ENCODE measurements at regions not wholly inside any gene's neighbourhood (a gene's known extent, or its start where the extent isn't known, plus 50 kb on each side); places are given as distances from the start of the nearest gene placed in this dataset.

DNA sequence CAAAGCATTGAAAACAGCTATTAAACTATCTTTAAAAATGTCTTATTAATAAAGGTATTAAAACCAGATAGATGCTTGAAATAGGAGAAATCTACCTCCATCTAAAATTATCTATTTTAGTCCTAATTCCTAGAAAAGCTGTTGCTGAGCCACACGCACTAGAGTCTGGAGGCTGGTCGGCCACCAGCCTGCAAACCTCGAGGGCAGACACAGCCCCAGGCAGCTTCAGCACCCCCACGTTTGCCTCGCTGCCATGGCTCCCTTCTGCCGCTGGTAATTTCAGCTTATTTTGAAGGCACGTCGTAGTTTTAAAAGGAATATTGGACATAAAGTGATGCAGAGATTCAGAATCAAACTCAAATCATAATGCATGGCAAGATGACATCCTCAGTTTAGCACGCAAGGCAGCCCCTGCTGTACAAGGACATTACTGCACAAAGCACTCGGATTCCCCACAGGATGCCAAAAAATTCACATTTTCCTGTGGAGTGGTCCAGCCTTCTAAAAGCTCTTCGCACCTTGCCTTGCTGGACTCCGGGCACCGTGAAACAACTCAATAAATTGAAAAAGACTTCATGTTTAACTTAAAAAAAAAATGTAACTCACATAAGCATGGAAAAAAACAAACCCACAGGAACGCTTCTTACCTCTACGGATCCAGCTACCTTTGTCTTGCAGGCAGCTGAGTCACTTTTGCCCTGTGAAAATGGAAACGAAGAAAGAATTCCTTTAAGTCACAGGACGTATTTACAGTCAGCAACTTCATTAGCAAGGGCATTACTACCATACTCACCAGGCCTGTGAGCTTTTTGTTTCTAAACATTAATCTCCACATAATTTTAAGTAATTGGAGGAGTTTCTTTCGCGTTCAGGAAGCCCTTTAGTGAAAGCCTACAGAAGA is 143.4 kb upstream of the RPS6KA2 start:
- DNase-seq: no peak

DNA sequence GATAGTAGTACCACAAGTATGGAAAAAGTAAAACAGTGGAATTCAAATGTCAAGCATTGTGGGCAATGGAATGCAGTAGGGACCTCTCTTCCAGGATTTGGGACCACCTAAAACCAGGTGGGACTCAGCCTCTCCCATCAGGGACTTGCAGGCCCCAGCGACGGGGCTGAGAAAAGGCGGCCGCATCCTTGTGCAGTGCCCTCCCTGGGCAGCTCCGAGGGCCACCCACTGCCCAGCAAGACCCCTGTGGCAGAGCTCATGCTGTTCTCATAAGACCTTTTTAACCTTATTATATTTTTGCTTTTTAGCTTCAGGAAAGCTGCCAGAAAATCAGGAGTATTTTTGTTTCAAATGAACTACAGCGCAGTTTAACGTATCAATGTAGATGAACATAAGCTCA is 142.6 kb upstream of the RPS6KA2 start:
- DNase-seq: no peak

DNA sequence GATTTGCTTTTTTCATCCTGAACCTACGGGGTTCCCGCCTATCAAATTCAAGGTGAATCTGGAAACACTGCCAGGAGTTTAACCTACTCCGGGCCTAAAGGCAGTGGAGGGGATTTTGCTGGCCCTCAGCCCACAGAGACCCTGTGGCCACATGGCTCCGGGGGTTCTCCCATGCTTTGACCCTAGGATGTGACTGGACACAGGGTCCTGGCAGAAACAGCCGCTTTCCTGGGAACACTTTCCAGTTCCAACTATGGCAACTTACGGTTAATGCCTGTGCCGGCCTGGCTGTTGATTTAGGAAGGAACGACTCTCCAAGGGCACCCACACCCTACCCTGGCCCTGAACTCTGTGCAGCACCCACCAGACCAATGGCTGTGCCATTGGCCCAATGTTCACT is 141.7 kb upstream of the RPS6KA2 start:
- DNase-seq: no peak

GRCh38 chr6:166767230-166767629 is 140.2 kb upstream of the RPS6KA2 start:
- no peak for DNase-seq

GRCh38 chr6:166766769-166767168 is 139.7 kb upstream of the RPS6KA2 start:
- no peak for DNase-seq

DNA sequence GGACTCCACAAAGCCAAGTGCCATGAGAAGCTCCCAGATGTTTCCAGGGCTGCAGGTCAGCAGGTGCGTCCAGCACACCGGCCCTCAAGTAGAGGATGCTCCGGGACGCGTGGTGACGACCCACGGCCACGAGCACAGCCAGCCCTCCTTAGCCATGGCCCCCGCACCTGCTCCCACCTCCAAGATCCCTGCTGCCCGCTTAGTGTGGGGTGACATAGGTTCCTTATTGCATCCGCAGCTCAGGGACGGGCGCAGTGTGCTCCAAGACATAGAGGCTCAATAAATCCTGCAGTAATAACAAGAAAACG is 138.1 kb upstream of the RPS6KA2 start:
- DNase-seq: no peak

DNA sequence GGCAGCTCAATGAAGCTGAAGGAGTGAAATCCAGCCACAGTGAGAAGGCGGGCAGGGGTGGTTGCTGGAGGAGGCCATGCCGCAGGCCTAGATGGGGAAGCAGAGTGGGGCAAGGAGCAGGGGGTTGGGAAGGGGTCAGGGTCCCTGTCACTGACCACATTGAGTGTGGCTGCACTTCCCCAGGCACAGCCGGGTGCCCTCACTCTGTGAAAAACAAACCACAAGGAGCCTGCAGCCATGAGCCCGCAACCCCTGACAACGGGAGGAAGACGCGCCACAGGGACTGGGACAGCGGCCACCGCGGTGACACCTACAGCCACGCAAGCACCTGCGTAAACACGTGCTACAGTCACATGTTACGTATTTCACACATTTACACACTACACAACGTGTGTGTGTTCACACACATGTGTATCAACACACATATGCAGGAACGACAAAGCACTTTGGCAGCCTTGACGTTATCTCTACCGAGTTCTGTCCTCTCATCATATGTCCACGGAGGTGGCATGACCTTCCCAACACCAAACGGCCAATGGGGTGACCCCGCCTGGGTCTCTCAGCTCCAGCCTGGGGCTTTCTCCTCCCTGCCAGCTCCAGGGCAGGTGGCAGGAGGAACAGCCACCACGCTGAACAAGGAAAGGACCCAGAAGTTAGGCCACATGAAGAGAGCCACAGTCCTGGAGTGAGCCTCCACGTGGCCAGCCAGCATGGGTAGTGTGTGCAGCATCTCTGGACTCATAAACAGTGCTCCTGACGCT is 137.6 kb upstream of the RPS6KA2 start:
- DNase-seq: no peak

DNA sequence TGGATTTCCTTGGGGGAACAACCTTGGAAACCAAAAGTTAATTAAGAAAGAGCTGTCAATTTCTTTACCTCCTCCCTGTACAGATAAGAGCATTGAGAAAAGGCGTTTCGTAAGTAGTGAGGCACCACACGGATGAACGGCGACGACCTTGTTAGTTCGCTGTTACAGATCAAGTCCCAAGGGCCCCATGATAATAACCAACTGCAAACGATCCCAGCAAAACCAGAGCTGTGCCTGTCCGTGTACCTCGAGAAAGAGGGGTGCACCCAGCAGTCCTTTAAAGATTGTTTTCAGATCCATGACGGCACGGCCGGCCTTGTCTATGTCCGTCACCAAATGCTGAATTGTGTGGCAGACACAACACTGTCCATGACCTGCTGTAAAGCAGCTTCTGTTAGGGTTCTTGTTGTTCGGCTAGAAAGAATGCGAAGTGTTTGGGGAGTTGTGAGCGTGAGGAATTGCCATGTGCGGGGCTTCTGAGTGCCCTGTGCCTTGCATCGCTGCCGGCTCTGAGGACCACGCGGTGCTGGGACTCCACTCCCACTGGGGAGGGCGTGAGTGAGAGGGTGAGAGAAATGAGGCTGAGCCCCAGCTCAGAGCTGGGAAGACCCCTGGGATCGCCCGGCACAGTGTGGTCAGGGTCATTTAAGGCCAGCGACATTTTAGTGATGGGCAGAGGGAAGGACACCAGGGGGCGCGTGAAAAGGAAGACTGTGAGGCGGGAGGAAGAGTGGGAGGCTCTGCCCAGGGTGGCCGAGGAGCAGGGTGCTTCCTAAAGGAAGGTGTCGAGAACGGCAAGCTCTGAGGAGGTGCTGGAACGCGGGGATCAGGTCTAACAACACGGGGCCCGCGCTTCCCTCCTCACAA is 136.8 kb upstream of the RPS6KA2 start:
- DNase-seq: no peak

GRCh38 chr6:166761801-166762200 is 134.8 kb upstream of the RPS6KA2 start:
- DNase-seq: no peak

- DNase-seq: no peak
Observed at GRCh38 chr6:166760288-166760687, 133.2 kb upstream of the RPS6KA2 start.

DNA sequence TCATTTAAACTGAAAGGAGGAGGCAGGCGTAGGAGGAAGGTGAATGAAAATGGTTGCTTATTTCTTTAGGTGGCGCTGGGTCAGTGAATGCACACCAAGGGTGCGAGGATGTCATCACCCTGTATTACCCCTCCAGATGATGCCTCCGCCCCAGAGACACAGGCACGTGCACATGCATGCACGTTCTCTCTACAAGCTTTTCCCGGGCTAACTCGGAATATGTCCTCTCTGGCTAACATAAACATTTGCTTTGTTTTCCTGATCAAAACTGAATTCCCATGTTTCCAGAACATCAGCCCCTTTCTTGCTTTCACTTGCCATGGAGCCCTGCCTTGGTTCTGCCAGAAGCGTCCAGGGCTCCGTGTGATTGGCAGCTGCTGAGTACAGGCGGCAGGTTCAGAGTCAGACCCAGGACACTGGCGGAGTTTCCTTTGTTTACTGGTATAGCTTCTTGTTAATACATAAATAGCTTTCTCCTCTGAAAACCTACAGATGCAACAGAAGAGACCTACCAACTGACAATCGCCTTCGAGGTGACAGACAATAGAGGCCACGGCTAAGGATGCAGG is 131.2 kb upstream of the RPS6KA2 start:
- no peak for DNase-seq

DNA sequence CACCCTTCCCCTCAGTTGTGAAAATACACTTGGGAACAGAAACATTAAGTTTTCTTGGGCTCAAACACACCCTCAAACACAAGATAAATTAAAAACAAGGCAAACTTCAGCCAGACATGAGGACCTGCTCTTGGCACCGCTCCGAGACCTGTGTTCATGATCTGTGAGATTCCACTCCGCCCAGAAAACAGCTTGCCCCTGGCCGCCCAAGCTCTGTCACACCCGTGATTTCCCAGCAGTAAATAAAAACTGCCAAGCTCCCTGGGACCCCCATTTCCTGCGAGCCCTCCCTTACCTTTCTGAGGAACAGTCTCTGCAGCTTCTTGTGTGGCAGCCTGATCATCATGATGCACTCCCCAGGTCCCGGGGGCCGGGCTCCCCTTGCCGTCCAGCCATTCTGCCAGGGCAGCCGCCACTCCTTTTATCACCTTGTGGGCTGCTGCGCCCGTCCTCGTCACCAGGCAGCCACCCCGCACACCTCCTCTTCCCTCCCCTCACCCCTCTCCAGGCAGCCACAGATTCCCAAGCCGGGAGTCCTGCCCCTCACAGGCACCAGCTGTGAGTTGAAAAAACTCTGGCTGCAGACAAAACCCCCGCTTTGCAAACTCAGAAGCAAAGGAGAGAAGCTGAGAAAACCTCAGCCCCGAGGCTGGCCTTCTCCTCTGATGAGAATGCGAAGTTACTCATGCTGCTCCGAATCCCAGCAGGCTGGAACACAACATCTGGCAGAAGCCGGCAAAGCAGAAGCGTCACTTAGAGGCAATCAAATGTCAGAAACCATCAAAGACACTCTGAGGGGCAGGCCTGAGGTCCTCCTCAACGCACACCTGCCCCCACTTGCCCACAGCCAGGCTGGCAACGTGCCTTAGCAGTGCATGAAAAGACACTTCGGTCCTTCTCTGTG is 130.4 kb upstream of the RPS6KA2 start:
- DNase-seq: no peak

GRCh38 chr6:166754218-166755030 is 127.4 kb upstream of the RPS6KA2 start:
- DNase-seq: no peak

DNA sequence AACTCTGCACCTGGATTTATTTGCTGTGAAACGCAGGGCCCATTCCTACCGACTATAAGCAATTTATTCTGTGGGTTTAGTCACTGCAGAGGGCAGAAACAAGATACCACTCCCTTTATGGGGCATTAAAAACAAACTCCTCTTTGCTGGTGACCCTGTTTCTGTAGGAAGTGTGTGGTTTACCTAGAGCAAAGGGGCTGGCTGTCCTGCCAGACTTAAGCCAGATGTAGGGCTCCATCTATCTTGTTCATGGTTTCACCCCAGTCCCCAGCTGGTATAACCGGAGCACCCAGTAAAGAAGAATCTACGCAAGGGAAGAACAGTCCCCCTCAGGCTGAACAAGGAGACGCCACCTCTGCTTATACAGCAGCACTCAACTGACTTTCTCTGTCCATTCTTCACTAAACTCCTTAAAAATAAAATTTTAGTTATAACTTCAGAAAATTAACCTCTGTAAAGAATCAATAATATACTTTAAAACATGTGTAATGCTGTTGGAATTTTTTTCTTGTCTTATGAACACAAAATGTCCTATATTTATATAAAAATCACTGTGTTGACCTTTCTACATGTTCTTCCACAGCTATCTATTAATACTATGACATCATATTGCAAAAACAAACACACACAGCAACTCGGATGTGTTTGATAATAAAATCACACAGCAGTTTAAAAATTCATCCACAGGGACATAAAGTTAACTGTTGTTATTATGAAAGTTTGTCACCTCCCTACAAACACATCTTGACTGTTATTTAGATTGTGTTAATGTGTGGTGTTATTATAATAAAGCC is 126.1 kb upstream of the RPS6KA2 start:
- no peak for DNase-seq

DNA sequence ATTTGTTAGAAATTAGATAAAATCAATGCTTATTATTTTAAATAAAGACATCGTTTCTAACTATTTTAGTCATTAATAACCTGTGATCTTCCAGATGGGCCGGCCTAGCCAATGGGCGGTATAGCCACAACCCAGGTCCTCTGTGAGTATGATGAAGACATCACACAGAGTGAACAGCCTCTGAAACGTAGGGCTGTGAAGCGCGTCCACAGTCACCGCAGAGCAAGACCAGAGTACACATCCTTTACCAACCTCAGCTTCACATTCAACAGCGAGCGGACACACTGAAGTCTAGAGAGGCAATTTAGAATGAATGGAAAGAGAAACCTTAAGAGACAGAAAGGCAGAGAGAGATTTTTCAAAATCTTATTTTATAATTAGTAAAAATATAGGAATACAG is 125.0 kb upstream of the RPS6KA2 start:
- DNase-seq: no peak

- no peak for DNase-seq
Observed at GRCh38 chr6:166751051-166751595, 124.1 kb upstream of the RPS6KA2 start.

DNA sequence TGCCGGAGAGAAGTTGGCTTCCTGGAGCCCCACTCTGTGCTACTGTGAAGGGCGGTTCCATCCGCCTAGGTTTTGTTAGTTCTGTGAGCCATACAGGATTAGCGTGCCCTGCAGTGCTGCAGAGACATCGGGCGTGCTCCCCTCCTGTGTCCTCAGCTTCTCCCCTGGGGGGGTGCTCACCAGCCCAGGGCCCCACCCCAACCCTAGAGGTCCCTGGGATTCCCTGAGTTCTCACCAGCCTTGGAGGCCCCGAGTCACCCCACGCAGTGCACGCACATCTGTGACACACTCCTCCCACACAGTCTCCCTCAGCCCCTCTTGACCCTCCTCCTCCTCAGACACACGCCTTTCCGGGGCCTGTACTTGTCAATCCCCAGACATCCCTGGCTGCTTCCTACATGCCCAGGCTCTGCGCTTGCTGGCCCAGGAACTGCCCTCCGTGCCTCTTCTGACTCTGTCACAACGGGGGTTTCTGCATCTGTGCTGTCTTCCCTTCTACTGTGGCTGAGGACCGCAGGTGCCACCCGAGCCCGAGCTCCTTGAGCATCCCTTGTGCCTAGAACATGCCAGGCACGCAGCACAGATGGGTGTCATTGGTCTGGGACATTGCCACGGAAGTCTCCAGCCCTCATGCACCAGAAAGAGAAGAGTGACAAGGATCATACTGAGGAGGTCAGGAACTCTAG is 123.2 kb upstream of the RPS6KA2 start:
- DNase-seq: no peak

DNA sequence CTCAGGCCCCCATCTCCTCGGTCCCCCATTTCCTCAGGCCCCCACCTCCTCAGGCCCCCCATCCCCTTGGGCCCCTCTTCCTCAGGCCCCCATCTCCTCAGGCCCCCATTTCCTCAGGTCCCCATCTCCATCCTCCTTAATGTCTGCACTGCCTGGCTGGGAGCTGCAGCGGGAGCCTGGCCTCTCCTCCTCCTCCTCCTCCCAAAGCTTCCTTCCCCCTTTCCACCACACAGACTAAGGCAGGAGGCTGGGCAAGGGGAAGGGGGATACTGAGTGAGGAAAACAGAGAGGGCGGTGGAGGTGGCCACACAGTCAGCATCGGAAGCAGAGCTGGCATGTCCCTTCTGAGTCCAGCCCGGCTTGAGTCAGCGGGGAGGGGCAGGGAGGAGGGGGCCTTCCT is 122.6 kb upstream of the RPS6KA2 start:
- DNase-seq: no peak
